DMS53 (cell line): ENCODE measurements at regions not wholly inside any gene's neighbourhood (a gene's known extent, or its start where the extent isn't known, plus 50 kb on each side); places are given as distances from the start of the nearest gene placed in this dataset.

ENCODE experiments used
- DNase-seq: peaks from one replicate; lab custom pipeline; 2025; lab: John Stamatoyannopoulos, UW

- DNase-seq = no peak
Observed at GRCh38 chr2:67625178-67625577, 228.0 kb downstream of the ETAA1 start.

- DNase-seq = no peak
Observed at GRCh38 chr2:67625690-67626475, 228.8 kb downstream of the ETAA1 start.

DNA sequence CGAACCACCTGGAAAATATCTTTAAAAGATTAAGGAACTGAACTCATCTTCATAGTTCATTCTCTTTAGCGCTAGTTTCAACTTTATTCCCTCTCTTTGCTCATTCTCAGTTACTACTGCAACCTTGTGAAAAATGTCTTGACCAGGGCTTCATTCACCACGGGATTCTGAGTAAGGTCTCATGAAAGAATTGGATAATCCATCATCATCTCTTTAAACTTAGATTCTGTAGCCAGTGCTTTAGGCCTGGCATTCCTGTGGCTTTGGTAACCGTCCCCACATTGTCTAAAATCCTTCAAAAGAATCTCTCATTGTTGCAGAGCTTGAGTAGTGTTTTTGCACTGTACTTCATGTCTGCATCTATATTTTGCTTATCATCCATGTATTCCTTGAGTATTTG, 229.5 kb downstream of the ETAA1 start:
- no peak for DNase-seq

GRCh38 chr2:67627456-67628207, 230.5 kb downstream of the ETAA1 start:
- DNase-seq = no peak

DNA sequence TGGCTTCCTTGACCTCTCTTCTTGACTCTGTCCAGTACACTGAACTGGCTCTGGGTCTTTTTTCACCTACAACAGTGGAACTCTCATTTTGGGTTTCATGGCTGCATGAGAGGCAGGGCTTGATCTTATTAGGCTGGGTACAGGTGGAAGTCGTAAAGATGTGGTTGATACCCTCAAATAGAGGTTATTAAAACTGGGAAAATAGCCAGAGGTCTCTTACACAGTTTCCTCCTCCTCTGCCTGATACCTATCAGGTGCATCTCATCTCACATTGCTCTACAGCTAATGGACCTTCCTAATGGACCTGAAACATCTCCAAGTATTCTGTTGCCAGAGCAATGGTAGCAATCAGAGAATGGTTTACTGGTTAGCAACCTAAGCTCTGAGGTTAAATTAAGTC, 231.8 kb downstream of the ETAA1 start:
- DNase-seq = no peak

GRCh38 chr2:67631483-67631882, 234.3 kb downstream of the ETAA1 start:
- no peak for DNase-seq

GRCh38 chr2:67633212-67633856, 236.2 kb downstream of the ETAA1 start:
- no peak for DNase-seq

DNA sequence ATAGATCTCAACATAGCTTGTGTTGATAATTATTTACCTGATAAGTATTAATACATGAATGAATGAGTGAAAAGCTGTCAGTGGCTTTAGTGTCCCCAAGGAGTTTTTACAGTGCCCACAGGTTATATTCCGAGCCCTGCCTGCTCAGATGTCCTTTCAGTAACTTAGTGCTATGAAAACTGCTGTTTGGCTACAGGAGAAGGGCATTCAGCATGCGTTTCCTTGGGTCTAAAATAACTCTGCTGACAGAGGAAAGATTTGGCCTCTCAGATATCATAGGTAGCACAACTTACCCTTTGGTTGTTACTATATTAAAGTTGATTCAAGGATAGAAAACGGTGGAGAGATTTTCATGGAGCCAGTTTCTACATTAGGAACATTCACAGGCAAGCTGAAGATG, 241.0 kb downstream of the ETAA1 start:
- DNase-seq = no peak

- peak; percentile 6 for DNase-seq
Observed at GRCh38 chr2:67641312-67642045, 244.3 kb downstream of the ETAA1 start.

- DNase-seq = peak; percentile 25
Observed at GRCh38 chr2:67642046-67642382, 244.9 kb downstream of the ETAA1 start.

DNA sequence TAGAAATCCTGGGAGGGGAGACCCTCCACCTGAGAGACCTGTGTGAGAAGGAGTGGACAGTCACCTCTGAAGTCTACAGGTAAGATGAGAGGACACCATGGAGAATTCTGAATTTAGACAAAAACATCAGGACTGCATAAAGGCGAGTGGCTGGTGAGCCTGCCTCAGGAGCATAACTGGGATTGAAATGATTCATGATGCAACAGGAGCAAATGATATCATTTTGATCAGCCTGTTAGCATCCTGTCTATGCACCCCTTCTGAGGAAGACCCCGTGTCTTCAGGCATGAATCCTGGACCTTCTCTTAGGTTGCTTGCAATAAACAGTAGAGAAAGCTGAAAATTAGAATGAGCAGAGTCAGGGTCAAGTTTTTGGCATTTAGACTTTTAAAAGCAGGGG, 245.8 kb downstream of the ETAA1 start:
- no peak for DNase-seq

- DNase-seq = no peak
Observed at GRCh38 chr2:67645280-67646138, 248.4 kb downstream of the ETAA1 start.

DNA sequence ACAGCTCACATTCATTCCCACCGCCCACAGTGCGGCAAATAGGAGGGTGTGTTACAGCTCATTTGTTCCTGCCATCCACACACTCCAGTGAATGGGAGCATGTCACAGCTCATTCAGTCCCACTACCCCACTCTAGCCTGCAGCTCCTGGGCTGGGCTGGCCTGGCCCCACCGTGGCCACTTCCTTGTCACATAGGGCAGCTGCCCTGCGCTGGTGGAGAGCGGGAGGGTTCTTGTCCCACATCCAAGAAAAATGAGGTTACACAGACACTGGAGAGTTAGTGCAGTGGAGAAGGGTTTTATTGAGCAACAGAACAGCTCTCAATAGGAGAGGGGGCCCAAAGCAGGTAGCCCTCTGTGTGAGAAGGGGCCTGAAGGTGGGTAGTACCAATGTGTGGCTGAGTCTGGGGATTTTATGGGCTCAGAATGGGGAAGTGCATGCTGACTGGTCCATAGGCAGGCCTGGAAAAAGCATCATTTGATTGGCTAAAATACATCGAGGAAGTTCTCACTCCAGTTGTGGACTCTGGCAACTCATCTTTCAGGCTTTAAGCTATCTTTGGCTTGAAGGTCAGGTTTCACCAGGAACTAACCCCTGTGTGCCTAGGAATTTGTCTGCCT, 249.7 kb downstream of the ETAA1 start:
- peak; percentile 9 for DNase-seq

- DNase-seq = peak; percentile 73
Observed at GRCh38 chr2:67649331-67650261, 252.5 kb downstream of the ETAA1 start.

GRCh38 chr2:67650291-67651133, 253.4 kb downstream of the ETAA1 start:
- peak; percentile 36 for DNase-seq

DNA sequence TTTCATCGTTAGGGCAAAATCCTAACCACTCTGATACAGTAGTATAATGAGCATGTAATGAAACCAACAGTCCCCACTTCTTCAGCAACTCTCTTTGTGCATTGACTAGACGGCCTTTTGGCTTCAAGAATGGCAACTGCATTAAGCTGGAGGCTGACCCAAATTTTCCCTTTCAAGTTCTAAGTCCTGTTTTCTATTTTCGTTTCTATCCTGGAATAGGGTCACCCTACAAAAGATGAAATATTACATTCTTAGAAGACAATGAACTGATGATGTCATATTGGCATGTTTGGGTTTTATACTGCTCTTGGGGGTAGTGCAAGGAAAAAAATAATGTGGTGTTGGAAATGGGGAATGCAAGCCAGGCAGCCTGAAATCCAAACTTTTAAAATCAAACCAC, 254.4 kb downstream of the ETAA1 start:
- DNase-seq = no peak

- DNase-seq = no peak
Observed at GRCh38 chr2:67652679-67653078, 255.5 kb downstream of the ETAA1 start.

DNA sequence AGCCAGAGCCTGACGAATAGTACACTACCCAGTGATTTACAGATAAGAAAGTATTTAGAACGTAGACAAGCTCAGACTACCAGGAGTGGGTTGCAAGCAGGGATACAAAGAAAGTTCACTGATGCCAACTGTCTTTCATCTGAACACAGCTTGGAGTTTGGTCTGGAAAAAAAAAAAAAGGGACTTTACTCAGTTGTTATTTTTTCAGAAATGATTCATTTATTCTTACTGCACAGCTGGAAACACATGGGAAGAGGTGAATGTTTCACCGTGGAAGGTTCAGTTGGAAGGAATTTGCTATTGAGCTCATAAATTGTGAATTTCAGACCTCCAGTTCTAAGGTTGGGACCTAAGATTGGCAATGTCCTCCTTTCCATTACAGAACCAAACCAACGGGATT, 259.7 kb downstream of the ETAA1 start:
- DNase-seq = no peak

DNA sequence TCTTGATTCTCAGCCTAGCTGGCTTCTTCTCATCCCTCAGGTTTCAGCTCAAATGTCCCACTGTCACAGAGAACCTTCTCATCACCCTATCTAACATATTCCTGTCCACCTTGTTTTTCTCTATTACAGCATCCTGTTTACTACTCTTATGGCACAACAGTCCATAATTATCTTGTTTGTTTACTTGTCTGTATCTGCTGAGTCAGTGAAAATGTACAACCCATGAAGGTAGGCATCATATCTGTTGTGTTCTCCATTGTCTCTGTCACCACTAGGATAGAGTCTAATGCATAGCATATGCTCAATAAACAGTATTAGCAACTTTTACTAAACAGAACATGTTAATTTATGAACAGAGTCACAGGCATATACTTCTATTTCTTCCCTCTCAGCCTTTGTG, 261.7 kb downstream of the ETAA1 start:
- no peak for DNase-seq
